OCI-LY7 (cell line): ENCODE measurements at regions not wholly inside any gene's neighbourhood (a gene's known extent, or its start where the extent isn't known, plus 50 kb on each side); places are given as distances from the start of the nearest gene placed in this dataset.

Experiments
- CTCF ChIP-seq: fragments of 200-600 bp; sonication (generic); conservative IDR thresholded peaks from 2 replicates; pipeline ENCODE4 v1.5.1; 2014; ENCODE audit warnings: mild to moderate bottlenecking, antibody characterized with exemption, low read length, moderate library complexity, mixed read lengths
- EZH2phosphoT487 ChIP-seq: fragments of 200-600 bp; sonication (generic); IDR thresholded peaks from 2 replicates; pipeline ENCODE4 v1.6.1; 2018; ENCODE audit warnings: low read depth, borderline replicate concordance, mild to moderate bottlenecking, mixed run types, antibody characterized with exemption, low read length, moderate library complexity, mixed read lengths

DNA sequence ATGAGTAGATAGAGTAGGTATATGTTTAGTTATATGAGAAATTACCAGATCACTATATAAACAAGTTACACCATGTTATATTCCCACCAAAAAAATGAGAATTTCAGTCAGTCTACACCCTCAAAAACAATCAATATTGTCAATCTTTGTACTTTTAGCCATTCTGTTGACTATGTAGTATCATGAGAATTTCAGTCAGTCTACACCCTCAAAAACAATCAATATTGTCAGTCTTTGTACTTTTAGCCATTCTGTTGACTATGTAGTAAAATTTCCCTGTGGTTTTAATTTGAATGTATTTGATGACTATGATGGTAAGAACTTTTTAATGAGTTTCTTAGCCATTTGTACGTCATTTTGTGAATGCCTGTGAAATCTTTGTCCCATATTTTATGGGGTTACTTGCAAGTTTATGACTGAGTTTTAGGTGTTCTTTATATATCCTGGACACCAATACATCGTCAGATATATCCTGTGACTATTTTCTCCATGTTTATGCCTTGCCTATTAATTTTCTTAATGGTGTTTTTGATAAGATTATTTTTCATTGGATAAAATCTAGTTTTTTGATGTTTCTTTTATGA, 528.4 kb upstream of the SPHKAP start:
- TF ChIP-seq CTCF (no peak), EZH2phosphoT487 (no peak)
